ENCODE measurements at regions not wholly inside any gene's neighbourhood (a gene's known extent, or its start where the extent isn't known, plus 50 kb on each side); places are given as distances from the start of the nearest gene placed in this dataset.

DNA sequence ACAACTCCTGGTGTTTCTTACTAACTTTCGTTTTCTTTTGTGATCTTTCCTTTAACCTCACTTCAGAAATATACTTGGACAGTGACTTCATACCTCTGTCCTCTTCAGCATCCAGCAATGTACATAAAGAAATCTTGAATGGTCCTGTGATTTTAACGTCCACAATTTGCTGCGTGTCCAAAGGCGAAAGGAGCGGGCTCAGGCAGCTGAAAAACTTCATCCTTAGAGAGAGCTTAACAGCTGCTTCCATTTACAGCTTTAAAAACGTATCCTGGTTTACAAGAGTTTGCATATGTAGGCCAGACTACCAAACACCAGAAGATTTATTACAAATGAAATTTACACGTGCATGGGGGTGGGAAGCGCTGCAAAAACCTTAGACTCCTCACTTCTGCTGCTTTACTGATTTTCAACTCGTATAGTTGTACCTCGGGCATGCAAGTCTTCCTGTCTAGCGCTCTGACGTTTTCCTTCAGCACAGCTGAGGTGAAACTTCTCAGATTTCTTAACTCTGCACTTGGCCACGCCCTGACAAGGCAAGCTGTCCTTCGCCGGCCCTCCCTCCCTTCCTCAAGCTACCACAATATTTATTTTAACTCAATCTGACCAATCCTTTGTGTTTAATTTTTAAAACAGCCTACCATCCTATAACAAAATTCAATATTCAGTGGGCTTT lies 406.4 kb downstream of the FAM47A start:
- DNase-seq (ENCODE audit: low read depth), result peak; percentile 0
- H3K4me1 ChIP-seq (ENCODE audit: control insufficient read depth, insufficient read depth, low read length), result peaks cover 4% of the 10 kb centered on the region
- H3K9ac ChIP-seq (ENCODE audit: low read length), result no peak overlapping the region
- peak overlapping the region; percentile 57 for H3K4me3 ChIP-seq (ENCODE audit: low read length)
- H3K9me3 ChIP-seq (ENCODE audit: control insufficient read depth, low read length), result no peaks in the 10 kb centered on the region
- peaks cover 15% of the 10 kb centered on the region for H3K27me3 ChIP-seq (replicated peaks; ENCODE audit: control insufficient read depth, insufficient read depth, low read length)
- no peaks in the 10 kb centered on the region for H3K36me3 ChIP-seq (ENCODE audit: control insufficient read depth, insufficient read depth, low read length, severe bottlenecking)

GRCh38 chrX:33721927-33722326 lies 410.2 kb downstream of the FAM47A start:
- Histone ChIP-seq H3K4me3 (ENCODE audit: low read length) (no peak overlapping the region), H3K9me3 (ENCODE audit: control insufficient read depth, low read length) (no peaks in the 10 kb centered on the region), H3K4me1 (ENCODE audit: control insufficient read depth, insufficient read depth, low read length) (peaks cover 4% of the 10 kb centered on the region), H3K9ac (ENCODE audit: low read length) (no peak overlapping the region), H3K36me3 (ENCODE audit: control insufficient read depth, insufficient read depth, low read length, severe bottlenecking) (no peaks in the 10 kb centered on the region), H3K27me3 (replicated peaks; ENCODE audit: control insufficient read depth, insufficient read depth, low read length) (peaks cover 12% of the 10 kb centered on the region)
- DNase-seq (ENCODE audit: low read depth), result no peak

DNA sequence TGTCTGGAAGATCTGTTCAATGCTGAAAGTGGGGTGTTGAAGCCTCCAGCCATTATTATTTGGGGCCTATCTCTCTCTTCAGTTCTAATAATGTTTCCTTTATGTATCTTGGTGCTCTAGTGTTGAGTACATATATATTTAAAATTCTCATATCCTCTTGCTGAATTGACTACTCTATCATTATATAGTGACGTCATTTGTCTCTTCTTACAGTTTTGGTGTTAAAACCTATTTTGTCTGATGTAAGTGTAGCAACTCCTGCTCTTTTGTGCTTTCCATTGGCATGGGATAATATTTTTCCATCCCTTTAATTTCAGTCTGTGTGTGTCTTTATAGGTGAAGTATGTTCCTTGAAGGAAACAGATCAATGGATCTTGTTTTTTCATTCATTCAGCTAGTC lies 446.0 kb downstream of the FAM47A start:
- Histone ChIP-seq H3K4me1 (ENCODE audit: control insufficient read depth, insufficient read depth, low read length) (no peaks in the 10 kb centered on the region), H3K9me3 (ENCODE audit: control insufficient read depth, low read length) (peaks cover 11% of the 10 kb centered on the region), H3K9ac (ENCODE audit: low read length) (no peak overlapping the region), H3K4me3 (ENCODE audit: low read length) (no peak overlapping the region), H3K27me3 (replicated peaks; ENCODE audit: control insufficient read depth, insufficient read depth, low read length) (no peaks in the 10 kb centered on the region), H3K36me3 (ENCODE audit: control insufficient read depth, insufficient read depth, low read length, severe bottlenecking) (no peaks in the 10 kb centered on the region)
- DNase-seq (ENCODE audit: low read depth), result no peak
